Stimulated activated CD8-positive, alpha-beta memory T cell treated with anti-CD3 and anti-CD28 coated beads, Interleukin-2, amount 100 ng/mL, for 48 hours (primary cell): ENCODE measurements at regions not wholly inside any gene's neighbourhood (a gene's known extent, or its start where the extent isn't known, plus 50 kb on each side); places are given as distances from the start of the nearest gene placed in this dataset.

Experiments used
- DNase-seq, 2 donors: peaks; one replicate each; pipeline ENCODE4 v3.0.0-alpha.2; 2020; ENCODE audit warnings: low read depth in 2 of 2

DNA sequence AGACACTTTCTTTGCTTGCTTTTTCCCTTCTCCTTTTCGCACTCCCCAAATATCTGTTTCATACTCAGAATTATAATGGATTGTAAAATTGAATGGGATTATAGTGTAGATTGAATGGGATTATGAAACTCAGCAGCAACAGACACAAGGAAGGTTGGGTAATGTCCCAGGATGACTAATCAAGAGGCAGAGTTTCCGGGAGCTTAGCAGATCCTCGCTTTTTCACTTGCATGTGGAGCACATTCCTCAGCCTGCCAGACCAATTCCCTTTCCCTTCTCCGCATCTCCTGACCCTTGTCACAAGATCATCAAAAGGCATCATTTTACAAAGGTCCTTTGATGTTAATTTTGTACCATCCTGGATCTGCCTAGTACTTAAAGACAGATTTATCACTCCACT is 55.1 kb upstream of the SLC1A1 start:
- DNase-seq, result no peak

DNA sequence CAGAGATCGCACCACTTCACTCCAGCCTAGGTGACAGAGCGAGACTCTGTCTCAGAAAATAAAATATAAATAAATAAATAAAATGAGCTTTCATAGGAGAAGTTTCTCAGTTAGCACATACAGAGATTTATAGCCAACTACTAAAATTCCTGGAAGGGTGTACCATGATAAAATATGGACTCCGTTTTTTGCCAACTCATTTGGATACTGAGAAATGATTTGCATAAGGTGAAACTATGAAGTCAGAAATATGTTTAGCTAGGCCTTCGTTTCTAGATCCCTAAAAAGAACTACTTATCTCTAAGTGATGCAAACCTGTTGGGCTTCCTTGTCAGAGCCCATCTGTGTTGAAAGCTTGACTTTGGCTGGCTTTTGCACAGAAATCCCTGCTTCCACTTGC is 56.9 kb upstream of the SLC1A1 start:
- no peak for DNase-seq

DNA sequence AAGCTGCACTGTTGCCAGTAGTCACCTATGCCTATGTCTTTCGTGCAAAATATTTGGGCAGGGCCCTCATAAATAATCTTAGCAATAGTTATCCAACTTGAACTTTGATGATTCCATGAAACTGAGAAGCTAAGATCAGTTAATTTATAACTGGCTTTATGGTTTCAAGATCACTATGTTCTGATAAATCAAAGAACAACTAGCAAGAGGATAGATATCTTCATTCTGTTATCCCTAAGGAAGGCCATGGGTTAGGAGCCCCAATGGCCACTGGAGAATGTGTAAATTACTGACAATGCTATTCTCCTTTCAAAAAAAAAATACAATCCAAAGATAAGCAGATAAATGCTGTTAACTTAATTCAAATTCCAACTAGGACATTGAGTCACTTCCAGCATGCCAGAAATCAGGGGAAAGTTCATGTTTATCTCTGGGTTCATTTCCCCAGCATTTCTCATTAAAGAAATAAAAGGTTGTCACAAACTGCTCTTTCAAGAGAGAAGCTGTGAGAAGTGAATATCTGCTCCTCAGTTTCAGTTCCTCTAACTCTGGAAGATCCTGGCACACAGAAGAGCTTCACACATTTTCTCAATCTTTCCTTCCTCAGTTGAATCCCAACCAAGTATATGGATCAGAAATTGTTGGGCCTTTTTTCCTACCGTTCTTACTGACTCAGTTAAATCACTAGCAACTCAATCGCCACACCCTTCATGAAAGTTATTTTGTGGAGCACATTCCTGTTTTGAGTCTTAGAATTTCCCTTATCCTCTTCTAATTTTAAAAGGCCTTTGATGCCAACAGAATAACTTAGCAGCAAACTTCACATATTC is 59.6 kb upstream of the SLC1A1 start:
- no peak for DNase-seq

GRCh38 chr9:4425319-4426045 is 64.8 kb upstream of the SLC1A1 start:
- no peak for DNase-seq

GRCh38 chr9:4424891-4425290 is 65.4 kb upstream of the SLC1A1 start:
- no peak for DNase-seq

DNA sequence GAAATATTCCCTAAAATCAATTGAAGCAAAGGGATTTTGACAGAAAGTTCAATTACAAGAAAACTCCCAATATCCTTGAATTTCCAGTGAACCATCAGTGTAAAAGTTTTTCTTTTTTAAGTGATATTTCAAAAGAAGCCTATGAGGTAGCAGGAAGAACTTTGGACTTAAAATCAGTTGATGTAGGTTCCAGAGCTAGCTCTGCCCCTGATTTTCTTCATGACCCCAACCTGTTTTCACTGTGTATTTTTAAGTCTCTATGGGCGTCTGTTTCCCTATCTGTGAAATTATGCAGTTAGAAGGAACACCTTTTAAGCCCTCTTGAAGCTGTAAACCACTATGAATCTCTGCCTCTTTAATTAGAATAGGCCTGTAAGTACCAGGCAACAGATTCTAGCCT is 66.2 kb upstream of the SLC1A1 start:
- DNase-seq, result no peak

- no peak for DNase-seq
These were observed 67.1 kb upstream of the SLC1A1 start for GRCh38 chr9:4423207-4423610.

- no peak for DNase-seq
These were observed 67.8 kb upstream of the SLC1A1 start for GRCh38 chr9:4422495-4422894.

- no peak for DNase-seq
These were observed 68.4 kb upstream of the SLC1A1 start for GRCh38 chr9:4421847-4422246.

- DNase-seq, result no peak
These were observed 69.9 kb upstream of the SLC1A1 start for GRCh38 chr9:4420351-4420750.

DNA sequence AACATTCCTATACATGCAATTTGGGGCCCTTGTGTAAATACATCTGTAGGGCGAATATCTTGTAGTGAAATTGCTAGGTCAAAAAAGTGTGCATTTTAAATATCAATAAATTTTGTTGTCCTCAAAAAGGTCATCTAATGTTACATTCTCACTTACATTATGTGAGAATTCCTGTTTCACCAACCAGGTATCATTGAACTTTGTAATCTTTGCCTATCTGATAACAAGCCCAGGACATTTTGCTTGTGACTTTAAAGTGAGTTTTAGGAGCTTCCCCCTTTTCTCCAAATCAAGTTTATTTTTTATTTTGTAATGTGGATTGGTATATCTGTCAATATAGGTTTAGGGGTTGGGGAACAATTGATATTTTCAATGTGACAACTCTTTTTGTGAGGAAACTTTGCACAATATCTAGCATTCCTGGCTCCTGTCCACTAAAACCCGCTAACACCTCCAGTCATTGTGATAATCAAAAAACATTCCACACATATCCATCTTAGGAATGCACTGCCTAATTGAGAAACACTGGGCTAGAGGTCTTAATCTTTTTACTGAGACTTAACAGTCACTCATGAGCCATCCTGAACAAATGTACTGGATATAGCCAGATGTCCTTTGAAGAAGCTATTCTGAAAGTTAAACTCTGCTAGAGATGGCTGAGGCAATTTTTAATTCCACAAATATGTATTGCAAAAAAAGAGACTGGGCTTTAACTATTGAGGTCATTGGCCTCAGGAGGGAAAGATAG is 72.5 kb upstream of the SLC1A1 start:
- no peak for DNase-seq

- DNase-seq, result no peak
These were observed 73.8 kb upstream of the SLC1A1 start for GRCh38 chr9:4416467-4416866.

DNA sequence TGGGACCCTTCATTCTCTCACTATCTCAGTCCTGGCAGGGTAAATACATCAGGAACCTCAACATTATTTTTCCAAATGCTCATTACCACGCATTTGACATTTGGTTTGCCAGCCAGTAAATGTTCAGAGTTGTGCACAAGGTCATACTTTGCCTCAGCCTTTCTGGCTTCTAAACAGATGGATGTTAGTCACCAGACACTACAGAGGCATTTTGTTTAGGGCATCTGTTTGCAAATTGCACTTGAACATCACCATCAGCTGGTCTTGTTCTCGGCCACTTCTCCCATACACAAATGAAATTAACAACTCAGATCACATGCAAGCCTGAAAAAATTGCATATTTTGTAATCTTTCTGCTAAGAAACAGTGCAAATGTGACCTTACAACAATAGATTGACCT is 75.0 kb upstream of the SLC1A1 start:
- no peak for DNase-seq

GRCh38 chr9:4413856-4414255 is 76.4 kb upstream of the SLC1A1 start:
- DNase-seq, result no peak

DNA sequence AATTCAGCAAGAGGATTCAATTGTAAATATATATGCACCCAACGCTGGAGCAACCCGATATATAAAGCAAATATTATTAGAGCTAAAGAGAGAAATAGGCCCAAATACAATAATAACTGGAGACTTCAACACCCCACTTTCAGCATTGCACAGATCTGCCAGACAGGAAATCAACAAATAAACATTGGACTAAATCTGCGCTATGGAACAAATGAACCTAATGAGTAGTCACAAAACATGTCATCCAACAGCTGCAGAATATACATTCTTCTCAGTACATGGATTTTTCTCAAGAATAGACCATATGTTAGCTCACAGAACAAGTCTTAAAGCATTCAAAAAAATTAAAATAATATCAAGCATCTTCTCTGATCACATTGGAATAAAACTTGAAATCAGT is 86.1 kb upstream of the SLC1A1 start:
- no peak for DNase-seq

DNA sequence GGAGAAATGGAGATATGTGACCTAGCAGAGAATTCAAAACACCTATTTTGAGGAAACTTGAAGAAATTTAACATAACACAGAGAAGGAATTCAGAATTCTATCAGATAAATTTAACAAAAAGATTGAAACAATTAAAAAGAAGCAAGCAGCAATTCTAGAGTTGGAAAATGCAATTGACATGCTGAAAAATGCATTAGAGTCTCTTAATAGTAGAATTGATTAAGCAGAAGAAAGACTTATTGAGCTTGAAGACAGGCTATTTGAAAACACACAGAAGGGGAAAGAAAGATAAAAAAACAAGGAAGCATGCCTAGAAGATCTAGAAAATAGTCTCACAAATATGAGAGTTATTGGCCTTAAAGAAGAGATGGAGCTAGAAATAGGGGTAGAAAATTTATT is 87.8 kb upstream of the SLC1A1 start:
- DNase-seq, result no peak

- DNase-seq, result no peak
These were observed 89.5 kb upstream of the SLC1A1 start for GRCh38 chr9:4400731-4401130.

- no peak for DNase-seq
These were observed 92.4 kb upstream of the SLC1A1 start for GRCh38 chr9:4397917-4398316.

DNA sequence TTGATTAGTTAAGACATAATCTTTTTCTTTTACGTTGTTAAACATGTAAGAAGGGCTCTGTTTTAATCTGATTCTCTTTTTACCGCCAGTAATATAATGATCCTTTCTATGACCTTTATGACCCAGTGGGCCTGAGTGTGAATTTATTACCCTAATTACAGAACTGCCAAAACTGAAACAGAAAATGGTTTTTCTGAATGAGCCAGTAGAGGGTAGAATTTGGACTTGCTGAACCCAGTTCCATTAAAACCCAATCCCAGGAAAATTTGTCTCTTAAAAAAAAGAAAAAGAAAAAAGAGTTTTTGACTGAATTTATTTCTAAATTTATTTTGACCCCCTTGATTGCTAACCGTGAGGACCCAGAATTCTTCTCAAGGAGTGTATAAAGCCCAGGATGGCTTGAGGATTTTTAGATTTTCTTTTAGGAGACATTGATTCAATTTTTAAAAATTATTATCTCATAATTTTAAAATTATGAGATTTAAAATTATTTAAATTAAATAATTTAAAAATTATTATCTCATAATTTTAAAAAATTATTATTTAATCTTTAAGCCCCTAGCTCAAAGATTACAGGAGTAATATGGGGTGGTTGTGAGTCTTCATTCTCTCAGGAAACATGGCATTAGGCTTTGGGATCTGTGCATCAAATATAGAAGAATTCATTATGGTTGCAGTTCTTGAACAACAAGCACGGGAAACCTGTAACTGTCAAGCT is 94.1 kb upstream of the GLIS3 start:
- DNase-seq, result no peak

DNA sequence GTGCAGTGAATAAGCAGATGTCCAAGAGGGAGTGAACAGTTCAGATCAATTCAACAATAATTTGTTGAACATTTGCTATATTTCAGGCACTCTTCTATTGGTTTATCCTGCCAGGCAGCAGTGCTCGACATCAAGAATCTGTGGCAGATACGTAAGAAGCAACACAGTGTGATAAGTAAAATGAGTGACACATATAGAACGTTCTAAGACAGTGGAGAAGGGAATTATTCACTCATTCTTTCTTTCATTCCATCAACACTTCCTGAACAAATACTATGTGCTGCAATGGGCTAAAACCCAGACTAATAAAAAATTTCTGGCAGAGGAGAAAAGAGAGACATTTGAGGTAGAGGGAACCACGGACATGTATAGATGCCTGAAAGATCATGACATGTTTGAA is 89.9 kb upstream of the GLIS3 start:
- no peak for DNase-seq

DNA sequence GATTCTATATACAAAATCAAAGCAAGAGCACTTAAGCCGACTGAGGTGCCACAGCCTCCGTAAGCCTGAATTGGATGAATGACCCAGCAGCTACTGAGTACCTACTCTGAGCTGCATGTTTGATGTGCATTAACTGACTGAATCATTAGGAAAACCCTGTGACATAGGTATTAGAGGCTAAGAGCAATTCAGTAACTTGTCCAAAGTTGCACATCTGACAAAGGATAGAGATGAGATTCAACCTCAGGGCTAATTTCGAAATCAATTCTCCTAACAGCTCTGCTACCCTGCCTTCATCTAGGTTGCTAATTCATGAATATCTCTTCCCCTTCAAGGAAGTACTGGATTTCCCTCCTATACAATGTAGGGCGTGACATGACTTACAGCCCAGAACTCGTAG is 89.1 kb upstream of the GLIS3 start:
- no peak for DNase-seq

DNA sequence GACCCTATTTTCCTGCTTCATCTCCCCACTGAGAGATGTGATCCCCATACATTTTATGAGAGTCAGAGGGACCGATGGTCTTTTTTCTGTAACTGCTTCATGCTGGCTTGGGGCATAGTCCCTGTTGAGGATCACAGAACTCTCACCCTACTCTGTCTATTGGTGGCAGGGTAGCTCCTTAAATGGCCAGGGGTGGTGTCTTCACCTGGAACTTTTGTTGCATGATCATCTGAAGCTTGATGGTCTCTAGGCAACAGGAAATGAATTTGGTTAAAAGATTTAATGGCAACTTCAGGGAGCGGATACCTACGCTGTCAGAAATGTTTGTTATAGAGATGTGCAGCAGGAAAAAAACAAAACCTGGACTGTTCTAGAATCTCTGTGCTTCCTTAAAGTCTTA is 87.0 kb upstream of the GLIS3 start:
- DNase-seq, result no peak
